Loucy (cell line): ENCODE measurements at regions not wholly inside any gene's neighbourhood (a gene's known extent, or its start where the extent isn't known, plus 50 kb on each side); places are given as distances from the start of the nearest gene placed in this dataset.
"Not testable (repeated sequence)": the region's sequence is repeated elsewhere in the genome, so short reads cannot be mapped to it uniquely, and the experiment has no call there.

Experiments
- H2AFZ ChIP-seq: fragments of 200-600 bp; sonication (generic); 2 replicates; pipeline ENCODE4 v1.6.0; 2016; ENCODE audit warnings: antibody characterized with exemption, mild to moderate bottlenecking, low read length, moderate library complexity
- H3F3A ChIP-seq: fragments of 200-600 bp; 2 replicates; pipeline ENCODE4 v1.6.0; 2016; ENCODE audit warnings: antibody characterized with exemption, low read depth, mild to moderate bottlenecking
- H3K27me3 ChIP-seq: fragments of 200-600 bp; sonication (generic); 2 replicates; pipeline ENCODE4 v1.6.1; 2014; ENCODE audit warnings: low read length, mild to moderate bottlenecking; ENCODE audit not compliant: insufficient read depth, poor library complexity, severe bottlenecking
- H3K36me3 ChIP-seq: fragments of 200-600 bp; sonication (generic); 2 replicates; pipeline ENCODE4 v1.6.1; 2016; ENCODE audit warnings: low read length; ENCODE audit not compliant: insufficient read depth
- H3K4me1 ChIP-seq: fragments of 200-600 bp; sonication (generic); 2 replicates; pipeline ENCODE4 v1.5.1; 2014; ENCODE audit warnings: low read length, mild to moderate bottlenecking; ENCODE audit not compliant: insufficient read depth, poor library complexity, severe bottlenecking
- H3K4me2 ChIP-seq: fragments of 200-600 bp; sonication (generic); 2 replicates; pipeline ENCODE4 v1.6.0; 2014; ENCODE audit warnings: antibody characterized with exemption, low read length, low read depth, mild to moderate bottlenecking; ENCODE audit not compliant: poor library complexity, severe bottlenecking
- H3K4me3 ChIP-seq: fragments of 200-600 bp; sonication (generic); 2 replicates; pipeline ENCODE4 v1.5.1; 2014; ENCODE audit warnings: low read length, mild to moderate bottlenecking, mixed read lengths; ENCODE audit not compliant: poor library complexity, severe bottlenecking
- H3K79me2 ChIP-seq: fragments of 200-600 bp; sonication (generic); 2 replicates; pipeline ENCODE4 v1.6.1; 2014; ENCODE audit warnings: low read length; ENCODE audit not compliant: insufficient read depth
- H3K9ac ChIP-seq: fragments of 200-600 bp; sonication (generic); 2 replicates; pipeline ENCODE4 v1.6.0; 2014; ENCODE audit warnings: mild to moderate bottlenecking, low read depth, low read length, moderate library complexity; ENCODE audit not compliant: poor library complexity, severe bottlenecking
- H3K9me2 ChIP-seq: fragments of 200-600 bp; sonication (generic); replicated peaks from 2 replicates; pipeline ENCODE4 v1.6.1; 2016; ENCODE audit warnings: low read depth, low read length, mixed read lengths
- H3K9me3 ChIP-seq: fragments of 200-600 bp; sonication (generic); 2 replicates; pipeline ENCODE4 v1.6.1; 2014; ENCODE audit warnings: mild to moderate bottlenecking, antibody characterized with exemption, low read length, low read depth; ENCODE audit not compliant: insufficient read depth
- H4K20me1 ChIP-seq: fragments of 200-600 bp; sonication (generic); 2 replicates; pipeline ENCODE4 v1.6.0; 2014; ENCODE audit warnings: antibody characterized with exemption, low read length, mild to moderate bottlenecking; ENCODE audit not compliant: insufficient read depth, poor library complexity, severe bottlenecking
- CTCF ChIP-seq: fragments of 200-600 bp; sonication (generic); conservative IDR thresholded peaks from 2 replicates; pipeline ENCODE4 v1.5.1; 2014; ENCODE audit warnings: mild to moderate bottlenecking, antibody characterized with exemption, low read length
- EZH2phosphoT487 ChIP-seq: fragments of 200-600 bp; IDR thresholded peaks from 2 replicates; pipeline ENCODE4 v1.6.1; 2018; ENCODE audit warnings: antibody characterized with exemption, mild to moderate bottlenecking, moderate library complexity, borderline replicate concordance

- H4K20me1 ChIP-seq: no peaks in the 10 kb centered on the region
- no peaks in the 10 kb centered on the region for H3F3A ChIP-seq
- H3K4me1 ChIP-seq: no peaks in the 10 kb centered on the region
- H3K9me3 ChIP-seq: no peaks in the 10 kb centered on the region
- H3K79me2 ChIP-seq: no peaks in the 10 kb centered on the region
- H3K9ac ChIP-seq: no peak overlapping the region
- H3K27me3 ChIP-seq: no peaks in the 10 kb centered on the region
- no peaks in the 10 kb centered on the region for H3K36me3 ChIP-seq
- no peak overlapping the region for H2AFZ ChIP-seq
- TF ChIP-seq CTCF (no peak), EZH2phosphoT487 (no peak)
- no peak overlapping the region for H3K4me2 ChIP-seq
- no peaks in the 10 kb centered on the region for H3K9me2 ChIP-seq
- no peak overlapping the region for H3K4me3 ChIP-seq
Measured at GRCh38 chr11:116342148-116342547, 430.6 kb downstream of the BUD13 start.

GRCh38 chr11:116339306-116340098 lies 433.3 kb downstream of the BUD13 start:
- Histone ChIP-seq H4K20me1 (no peaks in the 10 kb centered on the region), H3K4me3 (no peak overlapping the region), H2AFZ (no peak overlapping the region), H3K27me3 (no peaks in the 10 kb centered on the region), H3K9me2 (no peaks in the 10 kb centered on the region), H3K4me1 (no peaks in the 10 kb centered on the region), H3F3A (no peaks in the 10 kb centered on the region), H3K9me3 (no peaks in the 10 kb centered on the region), H3K36me3 (no peaks in the 10 kb centered on the region), H3K4me2 (no peak overlapping the region), H3K79me2 (no peaks in the 10 kb centered on the region), H3K9ac (no peak overlapping the region)
- TF ChIP-seq EZH2phosphoT487: no peak
- no peak for TF ChIP-seq CTCF

- H3K9me2 ChIP-seq, H2AFZ ChIP-seq, H3K27me3 ChIP-seq, H4K20me1 ChIP-seq, H3K4me2 ChIP-seq, H3K79me2 ChIP-seq, H3K9ac ChIP-seq, H3K4me3 ChIP-seq, H3K9me3 ChIP-seq, H3K4me1 ChIP-seq, H3F3A ChIP-seq, H3K36me3 ChIP-seq: not testable (repeated sequence)
Measured at GRCh38 chr11:116338500-116338899, 434.3 kb downstream of the BUD13 start.

- no peak for TF ChIP-seq EZH2phosphoT487
- TF ChIP-seq CTCF: no peak
- no peaks in the 10 kb centered on the region for H3K4me1 ChIP-seq
- H3K36me3 ChIP-seq: no peaks in the 10 kb centered on the region
- no peaks in the 10 kb centered on the region for H3K9me3 ChIP-seq
- H3F3A ChIP-seq: no peaks in the 10 kb centered on the region
- no peaks in the 10 kb centered on the region for H3K9me2 ChIP-seq
- H3K9ac ChIP-seq: no peak overlapping the region
- H3K4me2 ChIP-seq: no peak overlapping the region
- H2AFZ ChIP-seq: no peak overlapping the region
- H3K79me2 ChIP-seq: no peaks in the 10 kb centered on the region
- H3K4me3 ChIP-seq: no peak overlapping the region
- H3K27me3 ChIP-seq: no peaks in the 10 kb centered on the region
- H4K20me1 ChIP-seq: no peaks in the 10 kb centered on the region
Measured at GRCh38 chr11:116336540-116336939, 436.2 kb downstream of the BUD13 start.
